G401.6 (cell line): ENCODE measurements at regions not wholly inside any gene's neighbourhood (a gene's known extent, or its start where the extent isn't known, plus 50 kb on each side); places are given as distances from the start of the nearest gene placed in this dataset.
"Not testable (repeated sequence)": the region's sequence is repeated elsewhere in the genome, so short reads cannot be mapped to it uniquely, and the experiment has no call there.

Experiments
- FAIRE-seq: peaks from 2 replicates; lab custom pipeline; 2012; peaks lifted over from hg19 to GRCh38; lab: Jason Lieb, UNC

- FAIRE-seq = no peak
These were observed 1634.6 kb upstream of the CELF4 start for GRCh38 chr18:39200153-39200552.

GRCh38 chr18:39199231-39199855 lies 1633.7 kb upstream of the CELF4 start:
- FAIRE-seq = no peak

GRCh38 chr18:39198376-39198775 lies 1632.8 kb upstream of the CELF4 start:
- FAIRE-seq = no peak

- no peak for FAIRE-seq
These were observed 1626.3 kb upstream of the CELF4 start for GRCh38 chr18:39191931-39192330.

- no peak for FAIRE-seq
These were observed 1625.5 kb upstream of the CELF4 start for GRCh38 chr18:39191058-39191457.

- no peak for FAIRE-seq
These were observed 1624.9 kb upstream of the CELF4 start for GRCh38 chr18:39190508-39190907.

- FAIRE-seq = no peak
These were observed 1622.7 kb upstream of the CELF4 start for GRCh38 chr18:39188278-39188677.

GRCh38 chr18:39186008-39186407 lies 1620.4 kb upstream of the CELF4 start:
- FAIRE-seq = no peak

- FAIRE-seq = no peak
These were observed 1618.6 kb upstream of the CELF4 start for GRCh38 chr18:39184176-39184575.

GRCh38 chr18:39178166-39178565 lies 1612.6 kb upstream of the CELF4 start:
- no peak for FAIRE-seq

GRCh38 chr18:39172695-39173421 lies 1607.3 kb upstream of the CELF4 start:
- no peak for FAIRE-seq

GRCh38 chr18:39168723-39169122 lies 1603.1 kb upstream of the CELF4 start:
- FAIRE-seq = no peak

- FAIRE-seq = no peak
These were observed 1602.4 kb upstream of the CELF4 start for GRCh38 chr18:39167990-39168389.

GRCh38 chr18:39166776-39167175 lies 1601.2 kb upstream of the CELF4 start:
- no peak for FAIRE-seq

GRCh38 chr18:39162013-39162827 lies 1596.6 kb upstream of the CELF4 start:
- FAIRE-seq = no peak

GRCh38 chr18:39149211-39149806 lies 1583.7 kb upstream of the CELF4 start:
- FAIRE-seq = no peak

- no peak for FAIRE-seq
These were observed 1568.7 kb upstream of the CELF4 start for GRCh38 chr18:39134255-39134654.

GRCh38 chr18:39127538-39127937 lies 1561.9 kb upstream of the CELF4 start:
- not testable (repeated sequence) for FAIRE-seq

- FAIRE-seq = no peak
These were observed 1548.2 kb upstream of the CELF4 start for GRCh38 chr18:39113790-39114189.

GRCh38 chr18:39105104-39105503 lies 1539.5 kb upstream of the CELF4 start:
- FAIRE-seq = no peak

- FAIRE-seq = no peak
These were observed 1507.4 kb upstream of the CELF4 start for GRCh38 chr18:39072970-39073369.

GRCh38 chr18:39062426-39062825 lies 1496.8 kb upstream of the CELF4 start:
- no peak for FAIRE-seq
